NCI-H1105 (cell line): ENCODE measurements at regions not wholly inside any gene's neighbourhood (a gene's known extent, or its start where the extent isn't known, plus 50 kb on each side); places are given as distances from the start of the nearest gene placed in this dataset.
"Not testable (repeated sequence)": the region's sequence is repeated elsewhere in the genome, so short reads cannot be mapped to it uniquely, and the experiment has no call there.

Experiments
- DNase-seq: peaks from one replicate; lab custom pipeline; 2025; lab: John Stamatoyannopoulos, UW

GRCh38 chr3:144629381-144629780, 657.8 kb downstream of the DIPK2A start:
- no peak for DNase-seq

- DNase-seq, result no peak
Observed at GRCh38 chr3:144636833-144637232, 665.2 kb downstream of the DIPK2A start.

- no peak for DNase-seq
Observed at GRCh38 chr3:144638009-144638408, 666.4 kb downstream of the DIPK2A start.

GRCh38 chr3:144643771-144644198, 672.2 kb downstream of the DIPK2A start:
- DNase-seq, result no peak

GRCh38 chr3:144645300-144645699, 673.7 kb downstream of the DIPK2A start:
- no peak for DNase-seq

- DNase-seq, result no peak
Observed at GRCh38 chr3:144650380-144650779, 678.8 kb downstream of the DIPK2A start.

- no peak for DNase-seq
Observed at GRCh38 chr3:144652573-144652972, 681.0 kb downstream of the DIPK2A start.

- DNase-seq, result no peak
Observed at GRCh38 chr3:144655423-144655822, 683.8 kb downstream of the DIPK2A start.

- DNase-seq, result no peak
Observed at GRCh38 chr3:144660186-144660585, 688.6 kb downstream of the DIPK2A start.

GRCh38 chr3:144662729-144663128, 691.1 kb downstream of the DIPK2A start:
- DNase-seq, result no peak

- DNase-seq, result no peak
Observed at GRCh38 chr3:144663456-144664436, 692.1 kb downstream of the DIPK2A start.

- DNase-seq, result no peak
Observed at GRCh38 chr3:144665567-144666053, 694.0 kb downstream of the DIPK2A start.

GRCh38 chr3:144670571-144670970, 698.9 kb downstream of the DIPK2A start:
- DNase-seq, result no peak

- no peak for DNase-seq
Observed at GRCh38 chr3:144677103-144677502, 705.5 kb downstream of the DIPK2A start.

- DNase-seq, result no peak
Observed at GRCh38 chr3:144683065-144683464, 711.4 kb downstream of the DIPK2A start.

GRCh38 chr3:144687862-144688261, 716.2 kb downstream of the DIPK2A start:
- DNase-seq, result no peak

GRCh38 chr3:144692488-144692887, 720.9 kb downstream of the DIPK2A start:
- DNase-seq, result no peak

GRCh38 chr3:144708437-144708836, 736.8 kb downstream of the DIPK2A start:
- DNase-seq, result no peak

GRCh38 chr3:144737281-144737680, 765.7 kb downstream of the DIPK2A start:
- DNase-seq, result no peak

GRCh38 chr3:144743225-144743668, 771.6 kb downstream of the DIPK2A start:
- no peak for DNase-seq

GRCh38 chr3:144744473-144744872, 772.9 kb downstream of the DIPK2A start:
- DNase-seq, result no peak

GRCh38 chr3:144746631-144747030, 775.0 kb downstream of the DIPK2A start:
- DNase-seq, result no peak

- not testable (repeated sequence) for DNase-seq
Observed at GRCh38 chr3:144749536-144750253, 778.1 kb downstream of the DIPK2A start.
